BE2C (cell line): ENCODE measurements at regions not wholly inside any gene's neighbourhood (a gene's known extent, or its start where the extent isn't known, plus 50 kb on each side); places are given as distances from the start of the nearest gene placed in this dataset.

Experiments
- DNase-seq: peaks from one replicate; pipeline ENCODE4 v3.0.0-alpha.2; 2020
- H3K27me3 ChIP-seq: fragments of 250-450 bp; sonication (Bioruptor Pico); 2 replicates; pipeline ENCODE4 v1.5.1; 2020; ENCODE audit warnings: mild to moderate bottlenecking
- H3K36me3 ChIP-seq: fragments of 250-450 bp; sonication (Bioruptor Pico); 2 replicates; pipeline ENCODE4 v1.5.1; 2020; ENCODE audit warnings: mild to moderate bottlenecking
- H3K4me1 ChIP-seq: fragments of 250-450 bp; sonication (Bioruptor Pico); 2 replicates; pipeline ENCODE4 v1.5.1; 2020
- H3K4me3 ChIP-seq: 2 replicates; pipeline ENCODE4 v1.5.1; 2011; ENCODE audit warnings: low read depth, low read length
- H3K9me3 ChIP-seq: fragments of 250-450 bp; sonication (Bioruptor Pico); 2 replicates; pipeline ENCODE4 v1.5.1; 2020
- CTCF ChIP-seq: IDR thresholded peaks from 2 replicates; pipeline ENCODE4 v1.5.1; 2012; ENCODE audit warnings: mild to moderate bottlenecking, low read depth, low read length

- Histone ChIP-seq H3K4me3 (no peak overlapping the region), H3K36me3 (no peaks in the 10 kb centered on the region), H3K9me3 (no peaks in the 10 kb centered on the region), H3K4me1 (peaks cover 25% of the 10 kb centered on the region), H3K27me3 (no peaks in the 10 kb centered on the region)
- TF ChIP-seq CTCF, result no peak
- DNase-seq, result no peak
Observed at GRCh38 chr17:74149597-74150427, 53.7 kb upstream of the RPL38 start.

DNA sequence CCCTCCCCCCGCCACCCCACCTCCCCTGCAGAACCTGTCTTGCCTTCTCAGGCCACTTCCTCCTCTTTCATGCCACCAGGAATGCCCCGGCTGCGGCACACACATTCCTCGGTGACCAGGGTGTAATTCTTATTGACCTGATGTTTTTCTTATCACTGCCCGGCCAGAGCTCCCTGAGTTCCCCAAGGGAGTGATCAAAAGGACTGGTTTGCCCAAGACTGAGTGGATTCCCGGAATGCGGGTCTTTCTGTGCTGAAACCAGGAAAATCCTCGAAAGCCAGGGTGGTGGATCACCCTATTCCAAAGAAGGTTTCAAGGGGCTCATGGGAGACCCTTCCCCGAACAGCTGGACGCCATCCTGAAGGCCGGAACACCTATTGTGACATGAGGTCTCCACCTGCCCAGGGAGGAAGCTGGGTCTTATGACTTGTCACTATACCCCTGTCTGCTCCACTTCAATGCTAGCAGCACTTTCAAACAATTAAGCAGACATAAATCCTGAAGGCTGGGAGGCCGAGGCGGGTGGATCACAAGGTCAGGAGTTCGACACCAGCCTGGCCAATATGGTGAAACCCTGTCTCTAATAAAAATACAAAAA, 53.0 kb upstream of the RPL38 start:
- DNase-seq, result no peak
- H3K4me1 ChIP-seq, result peaks cover 25% of the 10 kb centered on the region
- no peaks in the 10 kb centered on the region for H3K27me3 ChIP-seq
- no peaks in the 10 kb centered on the region for H3K9me3 ChIP-seq
- TF ChIP-seq CTCF, result no peak
- no peaks in the 10 kb centered on the region for H3K36me3 ChIP-seq
- no peak overlapping the region for H3K4me3 ChIP-seq

- Histone ChIP-seq H3K36me3 (no peaks in the 10 kb centered on the region), H3K4me3 (no peak overlapping the region), H3K4me1 (peaks cover 23% of the 10 kb centered on the region), H3K27me3 (no peaks in the 10 kb centered on the region), H3K9me3 (no peaks in the 10 kb centered on the region)
- TF ChIP-seq CTCF, result no peak
- DNase-seq, result no peak
Observed at GRCh38 chr17:74151551-74152315, 51.7 kb upstream of the RPL38 start.

DNA sequence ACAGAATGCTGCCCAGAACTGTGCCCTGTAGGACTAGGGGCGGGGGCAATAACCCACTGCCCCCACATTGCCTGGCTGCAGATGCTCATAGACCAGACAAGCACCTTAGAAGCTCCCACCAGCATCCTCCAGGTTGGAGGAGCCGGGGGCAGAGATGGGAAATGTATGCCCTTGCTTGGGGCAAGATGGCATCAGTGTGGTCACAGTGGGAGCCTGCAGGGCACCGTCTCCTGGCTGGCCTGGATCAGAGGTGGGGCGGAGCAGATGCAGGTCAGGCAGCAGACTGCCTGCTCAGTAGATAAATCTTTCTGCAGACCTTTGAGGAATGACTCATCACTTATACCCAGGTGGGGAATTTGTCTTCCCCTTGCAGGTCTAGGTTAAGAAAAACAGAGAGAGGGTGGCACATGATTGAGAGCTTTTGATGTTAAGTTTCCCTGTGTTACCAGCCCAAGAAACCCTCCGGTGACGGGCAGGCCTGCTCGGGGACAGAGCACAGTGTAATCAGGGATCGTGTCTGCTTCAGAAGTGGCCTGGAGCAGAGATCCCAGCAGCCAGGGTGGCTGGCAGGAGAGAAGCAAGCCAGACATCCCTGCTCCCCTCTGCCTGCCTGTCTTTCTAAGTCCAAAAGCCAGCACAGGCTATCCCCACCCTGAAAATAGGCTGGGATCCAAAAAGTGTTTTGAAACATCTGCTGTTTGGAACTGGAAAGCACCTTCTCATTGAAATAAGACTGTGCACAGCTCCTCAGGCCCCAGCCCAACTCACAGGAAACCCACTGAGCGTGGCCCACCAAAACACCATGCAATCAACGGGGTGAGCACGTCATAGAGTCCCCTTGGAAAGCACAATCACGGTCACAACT, 50.7 kb upstream of the RPL38 start:
- Histone ChIP-seq H3K4me1 (peaks cover 17% of the 10 kb centered on the region), H3K36me3 (no peaks in the 10 kb centered on the region), H3K4me3 (no peak overlapping the region), H3K27me3 (no peaks in the 10 kb centered on the region), H3K9me3 (no peaks in the 10 kb centered on the region)
- peak; percentile 85 for DNase-seq
- no peak for TF ChIP-seq CTCF

GRCh38 chr17:74153456-74153810, 50.0 kb upstream of the RPL38 start:
- Histone ChIP-seq H3K4me1 (peaks cover 17% of the 10 kb centered on the region), H3K4me3 (no peak overlapping the region), H3K36me3 (no peaks in the 10 kb centered on the region), H3K9me3 (no peaks in the 10 kb centered on the region), H3K27me3 (no peaks in the 10 kb centered on the region)
- DNase-seq, result no peak
- no peak for TF ChIP-seq CTCF
